Osteocyte (in vitro differentiated cells): ENCODE measurements at regions not wholly inside any gene's neighbourhood (a gene's known extent, or its start where the extent isn't known, plus 50 kb on each side); places are given as distances from the start of the nearest gene placed in this dataset.

Experiments
- DNase-seq: peaks from one replicate; pipeline ENCODE4 v3.0.0; 2021; ENCODE audit warnings: mixed read lengths; ENCODE audit not compliant: unreplicated experiment; ENCODE audit errors: extremely low spot score
- H3K27ac Mint-ChIP-seq: one replicate; pipeline ENCODE4 v1.8.0; 2021; ENCODE audit warnings: mild to moderate bottlenecking, mixed read lengths; ENCODE audit not compliant: unreplicated experiment
- H3K27me3 Mint-ChIP-seq: one replicate; pipeline ENCODE4 v1.8.0; 2021; ENCODE audit warnings: mixed read lengths; ENCODE audit not compliant: unreplicated experiment
- H3K36me3 Mint-ChIP-seq: one replicate; pipeline ENCODE4 v1.8.0; 2021; ENCODE audit warnings: mixed read lengths; ENCODE audit not compliant: unreplicated experiment
- H3K4me1 Mint-ChIP-seq: one replicate; pipeline ENCODE4 v1.8.0; 2021; ENCODE audit warnings: mixed read lengths; ENCODE audit not compliant: unreplicated experiment
- H3K4me3 Mint-ChIP-seq: one replicate; pipeline ENCODE4 v1.8.0; 2021; ENCODE audit warnings: mild to moderate bottlenecking, moderate library complexity, mixed read lengths; ENCODE audit not compliant: unreplicated experiment
- H3K9me3 Mint-ChIP-seq: one replicate; pipeline ENCODE4 v1.8.0; 2021; ENCODE audit warnings: mixed read lengths; ENCODE audit not compliant: unreplicated experiment
- TF ChIP-seq, protein P1 (sequence below): fragments of 200-600 bp; sonication (generic); IDR thresholded peaks from 2 replicates; pipeline ENCODE4 v1.5.0; 2021; ENCODE audit warnings: antibody characterized with exemption, mild to moderate bottlenecking, moderate library complexity

DNA sequence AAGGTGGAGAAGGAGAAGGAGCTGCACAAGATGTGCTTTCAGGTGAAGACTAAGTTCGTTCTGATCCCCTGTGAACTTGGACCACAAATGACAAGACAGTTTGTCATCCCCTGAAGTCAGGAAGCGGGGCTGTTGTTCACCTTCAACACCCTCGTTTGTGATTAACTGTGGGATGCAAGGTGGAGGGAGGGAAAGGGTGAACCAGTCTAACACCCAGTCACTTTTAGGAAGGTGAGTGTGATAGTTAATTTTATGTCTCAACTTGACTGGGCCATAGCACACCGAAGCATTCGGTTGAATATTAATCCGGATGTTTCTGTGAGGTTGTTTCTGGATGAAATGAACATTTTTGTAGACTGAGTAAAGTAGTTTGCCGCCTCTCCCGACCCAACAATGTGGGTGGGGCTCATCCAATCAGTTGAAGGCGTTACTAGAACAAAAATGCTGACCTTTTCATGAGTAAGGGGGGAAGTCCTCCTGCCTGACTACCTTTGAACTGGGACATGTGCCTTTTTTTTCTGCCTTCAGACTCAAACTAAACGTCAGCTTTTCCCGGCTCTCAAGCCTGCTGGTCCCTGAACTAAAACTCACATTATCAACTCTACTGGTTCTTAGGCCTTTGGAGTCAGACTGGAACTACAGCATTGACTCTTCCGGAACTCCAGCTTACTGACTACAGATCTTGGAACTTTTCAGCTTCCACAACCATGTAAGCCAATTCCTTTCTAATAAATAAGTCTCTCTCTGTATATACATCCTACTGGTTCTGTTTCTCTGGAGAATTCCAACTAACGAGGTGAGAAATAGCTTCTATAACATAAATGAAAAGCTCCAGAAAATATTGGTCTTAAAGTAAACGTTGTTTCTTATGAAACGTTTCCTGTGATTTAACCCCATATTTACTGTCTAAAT is 264.0 kb upstream of the SLITRK3 start:
- Mint-ChIP-seq H3K4me1 (no peaks in the 10 kb centered on the region), H3K4me3 (no peak overlapping the region), H3K9me3 (peaks cover 8% of the 10 kb centered on the region), H3K27me3 (no peaks in the 10 kb centered on the region), H3K36me3 (no peaks in the 10 kb centered on the region), H3K27ac (no peak overlapping the region)
- no peak for DNase-seq
- TF ChIP-seq, protein P1, sequence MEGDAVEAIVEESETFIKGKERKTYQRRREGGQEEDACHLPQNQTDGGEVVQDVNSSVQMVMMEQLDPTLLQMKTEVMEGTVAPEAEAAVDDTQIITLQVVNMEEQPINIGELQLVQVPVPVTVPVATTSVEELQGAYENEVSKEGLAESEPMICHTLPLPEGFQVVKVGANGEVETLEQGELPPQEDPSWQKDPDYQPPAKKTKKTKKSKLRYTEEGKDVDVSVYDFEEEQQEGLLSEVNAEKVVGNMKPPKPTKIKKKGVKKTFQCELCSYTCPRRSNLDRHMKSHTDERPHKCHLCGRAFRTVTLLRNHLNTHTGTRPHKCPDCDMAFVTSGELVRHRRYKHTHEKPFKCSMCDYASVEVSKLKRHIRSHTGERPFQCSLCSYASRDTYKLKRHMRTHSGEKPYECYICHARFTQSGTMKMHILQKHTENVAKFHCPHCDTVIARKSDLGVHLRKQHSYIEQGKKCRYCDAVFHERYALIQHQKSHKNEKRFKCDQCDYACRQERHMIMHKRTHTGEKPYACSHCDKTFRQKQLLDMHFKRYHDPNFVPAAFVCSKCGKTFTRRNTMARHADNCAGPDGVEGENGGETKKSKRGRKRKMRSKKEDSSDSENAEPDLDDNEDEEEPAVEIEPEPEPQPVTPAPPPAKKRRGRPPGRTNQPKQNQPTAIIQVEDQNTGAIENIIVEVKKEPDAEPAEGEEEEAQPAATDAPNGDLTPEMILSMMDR, result no peak

DNA sequence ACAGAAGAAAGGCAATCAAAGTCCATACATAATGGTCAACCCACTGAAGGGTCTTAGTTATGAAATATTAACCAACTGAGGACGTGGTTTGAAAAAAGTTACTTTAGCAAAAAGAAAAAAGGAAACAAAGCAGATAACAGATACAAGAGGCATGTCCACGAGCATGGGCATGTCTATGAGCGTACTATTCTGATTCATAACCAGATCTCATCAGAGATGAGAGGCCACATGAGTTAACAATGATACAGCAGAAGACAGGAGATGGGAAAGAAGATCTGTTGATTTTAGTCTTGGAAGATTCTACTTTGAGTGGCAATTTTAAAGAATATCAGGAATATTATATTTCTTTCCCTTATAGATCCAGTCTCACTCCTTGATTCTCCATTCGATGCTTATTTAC is 262.9 kb upstream of the SLITRK3 start:
- no peaks in the 10 kb centered on the region for H3K27me3 Mint-ChIP-seq
- H3K27ac Mint-ChIP-seq, result no peak overlapping the region
- DNase-seq, result no peak
- H3K36me3 Mint-ChIP-seq, result no peaks in the 10 kb centered on the region
- TF ChIP-seq, protein P1, result no peak
- H3K4me3 Mint-ChIP-seq, result no peak overlapping the region
- peaks cover 8% of the 10 kb centered on the region for H3K9me3 Mint-ChIP-seq
- H3K4me1 Mint-ChIP-seq, result no peaks in the 10 kb centered on the region

DNA sequence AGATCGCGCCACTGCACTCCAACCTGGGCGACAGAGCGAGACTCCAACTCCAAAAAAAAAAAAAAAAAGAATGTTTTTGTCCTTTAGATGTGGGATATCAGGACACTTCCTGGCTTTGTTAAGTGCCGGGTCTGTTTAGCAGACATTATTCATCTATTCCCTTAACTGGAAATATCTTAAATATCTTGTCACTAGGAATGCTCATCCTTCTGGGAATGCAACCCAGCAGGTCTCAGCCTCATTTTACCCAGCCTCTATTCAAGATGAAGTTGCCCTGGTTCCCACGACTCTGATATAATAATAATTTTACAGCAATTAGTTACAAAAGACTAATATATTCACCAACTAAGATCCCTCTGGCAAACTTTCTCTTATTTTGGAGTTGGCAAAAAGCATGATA is 260.9 kb upstream of the SLITRK3 start:
- H3K27me3 Mint-ChIP-seq, result no peaks in the 10 kb centered on the region
- no peak overlapping the region for H3K27ac Mint-ChIP-seq
- H3K9me3 Mint-ChIP-seq, result peaks cover 8% of the 10 kb centered on the region
- TF ChIP-seq, protein P1, result no peak
- H3K4me1 Mint-ChIP-seq, result no peaks in the 10 kb centered on the region
- no peak for DNase-seq
- no peak overlapping the region for H3K4me3 Mint-ChIP-seq
- H3K36me3 Mint-ChIP-seq, result no peaks in the 10 kb centered on the region

DNA sequence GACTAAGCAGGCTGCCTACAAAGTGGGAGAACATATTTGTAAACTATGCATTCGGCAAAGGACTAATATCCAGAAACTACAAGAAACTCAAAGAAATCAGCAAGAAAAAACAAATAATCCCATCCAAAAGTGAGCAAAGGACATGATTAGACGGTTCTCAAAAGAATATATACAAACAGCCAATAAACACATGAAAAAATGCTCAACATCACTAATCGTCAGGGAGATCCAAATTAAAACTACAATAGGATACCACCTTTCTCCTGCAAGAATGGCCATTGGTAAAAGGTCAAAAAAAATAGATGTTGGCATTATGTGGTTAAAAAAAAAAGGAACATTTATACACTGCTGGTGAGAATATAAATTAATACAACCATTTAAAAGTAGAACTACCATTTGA is 259.6 kb upstream of the SLITRK3 start:
- peaks cover 8% of the 10 kb centered on the region for H3K9me3 Mint-ChIP-seq

DNA sequence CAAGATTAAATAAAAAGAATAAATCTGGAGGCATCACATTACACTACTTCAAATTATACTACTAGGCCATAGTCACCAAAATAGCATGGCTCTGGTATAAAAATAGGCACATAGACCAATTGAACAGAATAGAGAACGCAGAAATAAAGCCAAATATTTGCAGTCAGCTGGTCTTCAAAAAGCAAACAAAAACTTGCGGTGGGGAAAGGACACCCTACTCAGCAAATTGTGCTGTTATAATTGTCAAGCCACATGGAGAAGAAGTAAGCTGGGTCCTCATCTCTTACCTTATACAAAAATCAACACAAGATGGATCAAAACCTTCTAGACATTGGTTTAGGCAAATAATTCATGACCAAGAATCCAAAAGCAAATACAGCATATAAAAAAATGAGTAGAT is 259.2 kb upstream of the SLITRK3 start:
- no peak overlapping the region for H3K4me3 Mint-ChIP-seq
- no peaks in the 10 kb centered on the region for H3K4me1 Mint-ChIP-seq
- no peaks in the 10 kb centered on the region for H3K27me3 Mint-ChIP-seq

More for the DNA sequence above, 259.6 kb upstream of the SLITRK3 start:
- Mint-ChIP-seq H3K36me3 (no peaks in the 10 kb centered on the region), H3K4me1 (no peaks in the 10 kb centered on the region), H3K27ac (no peak overlapping the region), H3K27me3 (no peaks in the 10 kb centered on the region), H3K4me3 (no peak overlapping the region)
- no peak for DNase-seq
- TF ChIP-seq, protein P1, result no peak

More for the DNA sequence above, 259.2 kb upstream of the SLITRK3 start:
- DNase-seq, result no peak
- TF ChIP-seq, protein P1, result no peak
- Mint-ChIP-seq H3K27ac (no peak overlapping the region), H3K36me3 (no peaks in the 10 kb centered on the region), H3K9me3 (peaks cover 8% of the 10 kb centered on the region)
